Lung (tissue), 11 donors: ENCODE measurements at regions not wholly inside any gene's neighbourhood (a gene's known extent, or its start where the extent isn't known, plus 50 kb on each side); places are given as distances from the start of the nearest gene placed in this dataset.

ENCODE experiments used
- ATAC-seq: fragments of 200-7000 bp; cut with Tn5 transposase; one replicate; pipeline ENCODE4 v1.9.1; 2020; ENCODE audit warnings: moderate number of reproducible peaks; ENCODE audit not compliant: insufficient read depth, low FRiP score
- DNase-seq, 3 donors: peaks; one replicate each; pipeline ENCODE4 v3.0.0-alpha.2; 2013 to 2017
- H3K27ac ChIP-seq, 2 donors: one replicate each; pipeline ENCODE4 v1.5.1; 2013; ENCODE audit warnings: mild to moderate bottlenecking in 2 of 2, moderate library complexity in 2 of 2, control low read depth in 1 of 2, inconsistent platforms in 1 of 2, low read depth in 1 of 2, low read length in 1 of 2
- H3K27me3 ChIP-seq, 3 donors: one replicate each; pipeline ENCODE4 v1.5.1; 2013; ENCODE audit warnings: low read length in 2 of 3; ENCODE audit not compliant: control insufficient read depth in 3 of 3, insufficient read depth in 3 of 3
- H3K36me3 ChIP-seq, 4 donors: one replicate each; pipeline ENCODE4 v1.5.1; 2013; ENCODE audit warnings: low read length in 4 of 4, mild to moderate bottlenecking in 1 of 4, moderate library complexity in 1 of 4; ENCODE audit not compliant: control insufficient read depth in 4 of 4, insufficient read depth in 4 of 4
- H3K4me1 ChIP-seq, 5 donors: one replicate each; pipeline ENCODE4 v1.5.1; 2013; ENCODE audit warnings: low read length in 5 of 5, mild to moderate bottlenecking in 2 of 5, moderate library complexity in 1 of 5; ENCODE audit not compliant: control insufficient read depth in 5 of 5, insufficient read depth in 5 of 5
- H3K4me3 ChIP-seq: one replicate; pipeline ENCODE4 v1.5.1; 2013; ENCODE audit warnings: mild to moderate bottlenecking, control low read depth, moderate library complexity
- H3K9ac ChIP-seq, 2 donors: one replicate each; pipeline ENCODE4 v1.5.1; 2013; ENCODE audit warnings: low read length in 2 of 2, control low read depth in 1 of 2; ENCODE audit not compliant: insufficient read depth in 1 of 2
- H3K9me3 ChIP-seq, 4 donors: one replicate each; pipeline ENCODE4 v1.5.1; 2013; ENCODE audit warnings: low read length in 3 of 4, mild to moderate bottlenecking in 1 of 4, moderate library complexity in 1 of 4; ENCODE audit not compliant: control insufficient read depth in 4 of 4, insufficient read depth in 3 of 4
- WGBS, 2 donors: extraction: QIAGEN DNeasy Blood & Tissue Kit; methylation state at CpG; one replicate each; pipeline ENCODE4 v1.1.7; 2013; 5-methylcytosine and 5-hydroxymethylcytosine counted together
- TF ChIP-seq, protein P1 (sequence below): IDR thresholded peaks from 2 replicates; pipeline ENCODE4 v1.5.1; 2012; ENCODE audit warnings: mild to moderate bottlenecking; ENCODE audit errors: control extremely low read depth, extremely low read depth
- donor health status: control.
- donor health status: control.
- donor health status: Bipolar disorder and iron deficiency.
- donor health status: healthy.
- donor health status: DM: yes; HTN: yes; CAD: no.

- no peak overlapping the region for H3K9ac ChIP-seq
- peaks cover 0 to 4% (median 0%) of the 10 kb centered on the region in 4 donors for H3K9me3 ChIP-seq
- no peak overlapping the region for H3K27ac ChIP-seq
- TF ChIP-seq, protein P1, sequence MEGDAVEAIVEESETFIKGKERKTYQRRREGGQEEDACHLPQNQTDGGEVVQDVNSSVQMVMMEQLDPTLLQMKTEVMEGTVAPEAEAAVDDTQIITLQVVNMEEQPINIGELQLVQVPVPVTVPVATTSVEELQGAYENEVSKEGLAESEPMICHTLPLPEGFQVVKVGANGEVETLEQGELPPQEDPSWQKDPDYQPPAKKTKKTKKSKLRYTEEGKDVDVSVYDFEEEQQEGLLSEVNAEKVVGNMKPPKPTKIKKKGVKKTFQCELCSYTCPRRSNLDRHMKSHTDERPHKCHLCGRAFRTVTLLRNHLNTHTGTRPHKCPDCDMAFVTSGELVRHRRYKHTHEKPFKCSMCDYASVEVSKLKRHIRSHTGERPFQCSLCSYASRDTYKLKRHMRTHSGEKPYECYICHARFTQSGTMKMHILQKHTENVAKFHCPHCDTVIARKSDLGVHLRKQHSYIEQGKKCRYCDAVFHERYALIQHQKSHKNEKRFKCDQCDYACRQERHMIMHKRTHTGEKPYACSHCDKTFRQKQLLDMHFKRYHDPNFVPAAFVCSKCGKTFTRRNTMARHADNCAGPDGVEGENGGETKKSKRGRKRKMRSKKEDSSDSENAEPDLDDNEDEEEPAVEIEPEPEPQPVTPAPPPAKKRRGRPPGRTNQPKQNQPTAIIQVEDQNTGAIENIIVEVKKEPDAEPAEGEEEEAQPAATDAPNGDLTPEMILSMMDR, result no peak
- no peak overlapping the region for H3K4me3 ChIP-seq
- DNase-seq (peak in 1 of 3 donors; percentile 22), ATAC-seq (no peak)
- WGBS, 2 donors, result 59 to 73% methylated on average over 19 of the region's 19 CpGs
- no peaks in the 10 kb centered on the region for H3K36me3 ChIP-seq
- H3K4me1 ChIP-seq, result no peaks in the 10 kb centered on the region
- H3K27me3 ChIP-seq, result no peaks in the 10 kb centered on the region
These were observed 82.2 kb upstream of the ARL4D start for GRCh38 chr17:43316522-43317142.

DNA sequence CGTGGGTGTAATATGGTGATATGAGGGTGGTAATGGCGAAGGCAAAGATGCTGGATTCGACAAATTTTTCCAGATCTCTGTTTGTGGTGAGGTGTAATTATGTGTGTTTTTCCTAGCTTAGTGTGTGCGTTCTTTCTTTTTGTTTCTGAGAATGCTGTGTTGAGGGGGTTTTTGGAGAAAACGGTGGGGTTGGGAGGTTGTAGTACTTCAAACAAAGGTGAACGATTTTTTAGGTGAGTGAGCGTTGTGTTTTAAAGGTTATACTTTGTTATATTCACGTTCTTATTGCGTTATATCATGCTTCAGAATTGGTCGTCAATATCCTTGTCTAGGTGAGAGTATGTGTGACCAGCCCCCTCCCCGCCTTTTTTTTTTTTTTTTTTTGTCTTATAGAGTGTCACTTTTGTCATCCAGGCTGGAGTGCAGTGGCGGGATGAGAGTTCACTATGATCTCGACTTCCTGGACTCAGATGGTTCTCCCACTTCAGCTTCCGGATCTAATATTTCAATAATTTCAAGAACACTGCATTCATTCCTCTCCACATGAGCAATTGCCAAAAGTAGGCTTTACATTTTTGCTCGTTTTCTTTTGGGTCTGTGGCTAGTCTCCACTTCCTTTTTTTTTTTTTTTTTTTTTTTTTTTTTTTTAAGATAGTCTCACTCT lies 82.2 kb upstream of the RNU2-1 start:
- no peak for ATAC-seq
- H3K4me3 ChIP-seq, result no peak overlapping the region
- no peaks in the 10 kb centered on the region for H3K27me3 ChIP-seq
- H3K9ac ChIP-seq, result no peak overlapping the region
- H3K9me3 ChIP-seq, result peaks cover 0 to 4% (median 0%) of the 10 kb centered on the region in 4 donors
- TF ChIP-seq, protein P1, result no peak
- no peak for DNase-seq
- no peaks in the 10 kb centered on the region for H3K36me3 ChIP-seq
- no peaks in the 10 kb centered on the region for H3K4me1 ChIP-seq
- WGBS, 2 donors, result 0 to 1% methylated on average over 15 of the region's 15 CpGs
- H3K27ac ChIP-seq, result no peak overlapping the region

DNA sequence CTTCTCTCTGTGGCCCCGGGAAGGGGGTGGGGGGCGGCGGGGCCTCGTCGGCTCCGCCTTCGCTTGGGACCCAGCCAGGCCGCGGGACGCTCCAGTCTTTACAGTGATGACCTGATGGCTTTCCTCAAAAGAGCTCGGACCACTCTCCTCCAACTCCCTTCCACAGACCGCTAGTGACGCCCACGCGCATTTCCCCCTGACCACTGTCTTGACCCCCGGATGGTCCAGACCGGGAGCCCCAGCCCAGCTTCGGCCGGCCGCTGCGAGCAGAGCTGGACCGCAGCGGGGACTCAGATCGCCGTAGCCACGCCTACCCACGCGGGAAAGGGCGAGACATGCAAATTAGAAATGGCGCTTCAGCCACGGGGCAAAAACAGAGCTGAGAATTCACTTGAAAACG lies 81.6 kb upstream of the RNU2-1 start:
- DNase-seq (no peak), ATAC-seq (no peak)
- WGBS, 2 donors, result 0% methylated on average over 27 to 32 of the region's 32 CpGs
- Histone ChIP-seq H3K4me1 (no peaks in the 10 kb centered on the region), H3K27me3 (no peaks in the 10 kb centered on the region), H3K9ac (no peak overlapping the region), H3K4me3 (no peak overlapping the region), H3K9me3 (peaks cover 0 to 4% (median 0%) of the 10 kb centered on the region in 4 donors), H3K36me3 (no peaks in the 10 kb centered on the region), H3K27ac (no peak overlapping the region)
- TF ChIP-seq, protein P1, result no peak
